HT1080 (cell line): ENCODE measurements at regions not wholly inside any gene's neighbourhood (a gene's known extent, or its start where the extent isn't known, plus 50 kb on each side); places are given as distances from the start of the nearest gene placed in this dataset.

Source experiments
- DNase-seq: peaks from one replicate; pipeline ENCODE4 v3.0.0-alpha.2; 2015; ENCODE audit warnings: low read depth

DNA sequence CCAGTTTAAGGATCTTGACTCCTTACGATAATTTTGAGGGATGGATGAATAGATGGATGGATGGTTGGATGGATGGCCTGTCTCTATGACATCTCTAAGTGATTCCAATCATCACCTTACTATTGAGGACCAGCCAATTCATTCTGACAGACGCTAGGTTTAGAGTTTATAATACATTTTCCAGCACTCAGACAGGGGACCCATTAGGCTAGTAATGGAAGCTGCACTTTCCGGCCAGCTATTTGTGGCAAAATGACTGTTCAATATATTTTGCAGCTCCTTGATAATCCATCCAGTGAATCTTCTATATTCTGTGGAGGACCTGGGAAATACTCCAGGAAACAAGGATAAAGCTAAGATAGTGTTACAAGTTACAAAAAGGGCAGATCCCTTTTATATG is 262.9 kb downstream of the TDRD15 start:
- DNase-seq = no peak

DNA sequence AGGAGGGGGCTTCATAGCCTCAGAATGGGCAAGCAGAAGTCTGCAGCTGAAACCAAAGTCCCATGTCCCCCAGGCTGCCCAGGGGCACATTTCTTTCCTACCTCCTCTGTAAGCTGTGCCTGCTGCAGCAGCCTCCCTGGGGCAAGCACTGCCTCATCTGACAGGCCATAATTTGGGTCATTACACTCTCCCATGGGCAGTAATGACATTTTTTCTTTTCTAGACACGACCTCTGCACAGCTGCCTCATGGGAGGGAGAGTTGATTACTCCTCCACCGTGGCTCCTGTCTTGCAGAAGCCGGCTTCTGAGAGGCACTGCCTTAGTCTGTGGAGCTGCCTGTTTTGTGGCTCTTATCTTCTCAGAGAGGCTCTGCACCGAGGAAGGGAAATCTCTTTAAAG is 268.9 kb downstream of the TDRD15 start:
- DNase-seq = no peak

DNA sequence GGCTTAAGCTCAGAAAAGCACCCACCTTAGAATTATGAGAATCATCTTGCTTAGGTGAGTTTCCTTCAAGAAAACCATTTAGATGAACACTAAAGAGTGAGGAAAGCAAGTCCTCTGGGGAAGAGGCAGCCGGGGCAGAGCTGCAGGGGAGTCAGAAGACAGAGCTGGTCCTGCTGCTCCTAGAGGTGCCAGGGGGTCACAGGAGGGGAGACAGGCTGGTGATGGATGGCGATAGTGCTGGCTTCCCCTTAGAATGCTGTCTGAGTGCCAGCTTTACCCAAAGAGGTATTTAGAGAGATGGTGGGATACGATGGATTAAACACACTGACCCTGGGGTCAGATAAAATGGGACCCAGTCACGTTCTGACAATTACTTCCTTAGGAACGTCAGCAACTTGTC is 269.4 kb downstream of the TDRD15 start:
- no peak for DNase-seq

DNA sequence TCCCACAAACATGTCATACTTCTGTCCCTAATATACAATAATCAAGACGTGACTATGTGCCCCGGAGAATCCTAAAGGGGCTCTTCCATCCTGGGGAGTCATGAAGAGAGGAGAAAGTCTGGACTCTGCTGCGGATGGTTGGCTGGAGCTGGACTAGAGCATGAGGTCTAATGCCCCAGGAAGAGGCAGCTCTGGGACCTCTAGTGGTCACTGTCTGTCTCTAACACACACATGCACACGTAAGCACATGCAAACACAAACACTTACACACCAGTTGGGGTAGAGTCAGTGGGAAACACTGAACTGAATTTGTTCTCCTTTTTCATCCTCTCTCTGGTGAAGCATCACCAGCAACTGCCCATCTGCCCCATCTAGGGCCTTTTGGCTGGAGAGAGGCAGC is 271.6 kb downstream of the TDRD15 start:
- DNase-seq = peak; percentile 34

DNA sequence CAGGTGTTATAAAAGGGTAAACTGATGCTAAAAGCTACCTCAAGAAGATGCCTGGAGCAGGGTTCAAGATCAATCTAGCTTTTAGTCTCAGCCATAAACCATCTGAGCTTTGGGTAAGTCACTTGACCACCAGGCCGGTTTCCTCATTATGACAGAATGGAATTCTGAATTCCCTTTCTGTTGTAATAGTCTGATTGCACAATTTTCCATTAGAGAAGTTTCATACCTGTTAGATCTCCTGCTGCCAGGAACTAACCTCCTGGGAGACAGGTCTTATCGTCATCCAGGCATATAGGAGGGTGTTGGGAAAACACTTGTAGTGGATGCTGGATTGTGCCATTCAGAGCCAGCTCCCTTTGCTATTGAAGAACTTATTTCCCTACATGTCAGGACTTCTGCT is 272.5 kb downstream of the TDRD15 start:
- DNase-seq = no peak

DNA sequence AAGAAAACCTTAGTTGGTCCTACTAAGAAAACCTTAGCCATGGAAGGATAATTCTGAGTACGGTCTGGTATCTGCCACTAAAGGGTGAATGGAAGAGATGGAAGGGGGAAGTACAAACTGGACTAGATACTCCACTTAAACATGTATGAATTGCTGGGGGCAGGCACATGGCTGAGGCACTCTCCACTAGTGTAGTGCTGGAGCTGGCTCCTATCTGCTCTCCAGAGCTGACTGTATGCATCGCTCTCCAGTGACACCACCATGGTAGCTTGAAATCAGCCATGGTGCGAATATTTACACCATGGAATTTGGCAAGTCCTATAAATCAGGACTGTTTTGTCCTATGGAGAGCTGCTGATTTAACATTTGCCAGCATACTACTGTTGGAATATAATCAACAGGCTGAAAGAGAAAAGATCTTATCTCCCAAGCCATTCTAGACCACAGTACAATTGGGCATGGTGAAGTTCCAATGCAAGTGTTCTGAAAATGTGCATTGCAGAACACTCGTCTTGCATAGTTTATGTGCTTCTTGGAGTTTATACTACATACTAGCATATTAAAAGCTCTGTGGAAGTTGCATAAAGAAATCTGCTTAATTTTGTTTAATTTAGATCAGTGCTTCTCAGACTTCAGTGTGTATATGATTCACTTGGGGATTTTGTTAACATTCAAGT is 277.4 kb downstream of the TDRD15 start:
- no peak for DNase-seq

DNA sequence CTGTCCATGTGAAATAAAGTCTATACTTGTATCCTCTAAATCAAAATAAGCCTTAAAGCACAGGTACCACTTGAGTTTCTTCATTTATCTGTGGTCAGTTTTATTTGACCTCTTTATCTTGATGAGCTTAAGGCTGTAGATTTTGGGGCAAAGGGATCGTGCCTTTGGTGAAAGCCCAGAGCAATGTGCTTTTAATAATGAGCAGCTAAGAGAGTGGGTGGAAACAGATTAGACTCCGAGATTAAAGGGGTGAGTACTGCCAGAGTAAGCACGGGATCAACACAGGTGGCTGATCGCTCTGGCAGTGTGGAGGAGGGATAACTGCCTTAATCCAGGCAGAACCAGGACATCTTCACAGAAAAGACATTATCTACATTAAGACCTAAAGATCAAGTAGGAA is 280.4 kb downstream of the TDRD15 start:
- no peak for DNase-seq

DNA sequence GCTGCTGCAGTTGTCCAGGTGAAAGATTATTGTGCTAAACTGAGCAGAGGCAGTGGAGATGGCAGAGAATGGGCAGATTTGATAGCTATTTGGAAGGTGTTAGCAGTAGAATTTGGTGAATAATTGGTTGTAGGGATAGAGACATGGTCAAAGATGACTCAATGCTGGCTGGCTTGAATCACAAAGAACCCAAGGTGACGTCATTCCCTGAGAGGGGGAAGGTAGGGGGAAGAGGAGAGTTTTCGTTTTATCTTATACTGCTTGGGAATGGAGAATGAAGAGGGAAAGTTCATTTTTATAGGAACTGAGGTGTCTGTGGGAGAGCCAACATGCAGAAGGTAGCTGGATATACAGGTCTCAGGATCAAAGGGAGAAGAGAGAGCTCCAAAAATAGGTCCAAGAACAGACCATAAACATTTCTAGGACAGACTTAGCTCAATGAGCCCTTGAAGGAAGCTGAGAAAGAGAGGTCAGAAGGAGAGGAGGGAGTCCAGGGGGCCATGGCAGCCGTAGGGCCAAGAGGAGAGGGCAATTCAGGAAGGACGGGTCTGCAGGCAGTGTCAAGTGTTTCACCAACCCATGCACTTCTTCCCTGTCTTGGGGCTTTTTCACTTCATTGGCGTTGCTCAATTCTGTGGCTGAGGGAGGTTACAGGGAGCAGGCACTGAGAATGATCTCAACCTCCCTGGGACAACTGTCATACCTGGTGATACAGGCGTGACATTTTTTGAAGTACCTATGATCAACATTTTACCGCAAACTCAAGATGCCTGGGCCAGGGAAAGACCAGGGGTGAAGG is 281.3 kb downstream of the TDRD15 start:
- DNase-seq = peak; percentile 67

DNA sequence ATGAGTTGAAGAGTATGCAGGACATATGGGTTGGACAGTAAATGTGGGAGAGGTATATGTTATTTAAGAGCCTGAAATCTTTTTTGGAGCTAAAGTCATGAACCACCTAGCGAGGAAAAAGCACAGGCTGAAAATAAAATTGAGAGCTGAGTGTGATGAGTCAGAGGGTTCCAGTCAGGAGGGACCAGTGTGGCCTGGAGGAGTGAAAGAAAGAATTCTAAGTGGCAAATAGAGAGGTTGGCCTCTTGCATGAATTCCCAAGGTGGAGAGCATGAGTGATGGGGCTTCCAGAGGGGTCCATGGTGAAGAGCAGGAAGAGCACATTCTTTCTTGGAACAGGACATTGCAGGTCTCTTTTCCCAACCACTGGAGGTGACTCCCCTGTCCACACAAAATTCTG is 282.6 kb downstream of the TDRD15 start:
- DNase-seq = no peak

DNA sequence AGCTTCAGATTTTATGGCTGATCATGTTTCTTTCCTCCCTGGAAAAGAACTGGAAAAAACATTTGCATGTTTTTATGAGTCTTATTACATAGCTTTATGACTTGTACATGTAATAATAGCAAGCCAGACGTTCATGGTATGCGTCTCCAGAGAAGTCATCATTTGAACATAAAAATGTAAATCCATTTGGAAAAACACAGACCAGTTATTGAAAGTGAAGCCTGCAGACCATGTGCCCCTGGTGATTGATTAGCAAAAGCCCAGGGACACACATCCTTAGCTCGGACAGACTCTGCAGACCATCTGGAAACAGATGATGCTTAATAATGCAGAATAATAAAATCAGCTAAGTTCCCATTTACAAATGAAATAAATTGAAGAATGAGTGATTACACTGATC is 283.1 kb downstream of the TDRD15 start:
- DNase-seq = no peak

DNA sequence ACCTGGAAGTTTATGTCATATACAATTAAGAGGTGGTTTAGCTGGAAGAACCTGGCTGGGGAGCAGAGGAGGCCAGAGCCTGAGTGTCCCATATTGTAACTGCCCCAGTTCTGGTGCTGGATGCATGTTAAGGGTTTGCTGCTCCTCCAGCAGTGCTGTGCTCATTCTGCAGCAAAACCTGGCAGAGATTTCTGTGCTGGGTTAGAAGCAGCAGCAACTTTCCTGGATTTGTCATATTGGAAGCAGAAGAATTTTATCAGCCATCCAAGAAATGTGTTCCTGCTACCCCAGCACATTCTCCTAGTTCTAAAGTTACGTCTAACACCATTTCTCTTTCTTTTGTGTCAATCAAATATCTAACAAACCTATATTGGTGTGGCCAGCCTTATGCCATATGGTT is 284.1 kb downstream of the TDRD15 start:
- no peak for DNase-seq

DNA sequence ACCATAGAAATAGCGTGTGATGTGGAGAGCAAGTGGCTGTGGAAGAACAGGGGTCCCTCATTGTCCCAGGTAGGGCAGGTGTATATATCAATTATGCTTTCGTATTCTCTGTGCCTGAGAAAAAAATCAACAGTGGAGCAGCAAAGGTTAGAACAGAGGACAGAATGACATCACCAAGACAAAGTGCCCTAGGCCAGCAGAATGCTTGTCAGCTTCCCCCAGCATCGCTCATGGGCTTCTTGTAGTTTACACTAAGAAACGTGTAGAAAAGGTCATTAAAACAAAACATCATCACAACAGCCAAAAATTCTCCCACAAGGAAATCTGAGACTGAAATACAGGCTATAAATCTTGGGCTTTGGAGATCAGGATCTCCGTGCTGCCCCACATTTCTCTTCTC is 288.0 kb downstream of the TDRD15 start:
- DNase-seq = no peak

DNA sequence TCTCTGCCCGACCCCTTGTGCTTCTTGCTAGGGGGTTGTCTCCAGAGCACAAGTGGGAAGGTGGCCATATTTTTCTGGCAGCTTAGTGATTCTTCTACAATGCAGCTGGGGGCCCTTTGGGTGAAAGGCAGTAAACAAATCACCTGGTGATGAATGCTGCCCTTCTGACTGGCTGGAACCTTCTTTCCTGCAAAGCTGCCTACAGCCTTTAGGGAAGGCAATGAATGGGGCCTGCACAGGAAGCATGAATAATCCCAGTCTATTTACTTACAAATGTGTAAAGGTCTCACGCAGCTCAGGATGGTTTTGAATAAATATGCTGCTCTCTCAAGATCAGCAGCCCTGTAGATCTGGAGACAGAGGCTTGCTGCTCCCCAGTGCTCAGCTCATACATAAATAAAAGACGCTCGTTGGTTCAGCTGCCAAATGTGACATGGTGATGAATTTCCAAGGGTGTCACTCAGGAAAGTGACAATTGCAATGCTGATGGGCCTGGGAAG is 289.2 kb downstream of the TDRD15 start:
- peak; percentile 50 for DNase-seq

DNA sequence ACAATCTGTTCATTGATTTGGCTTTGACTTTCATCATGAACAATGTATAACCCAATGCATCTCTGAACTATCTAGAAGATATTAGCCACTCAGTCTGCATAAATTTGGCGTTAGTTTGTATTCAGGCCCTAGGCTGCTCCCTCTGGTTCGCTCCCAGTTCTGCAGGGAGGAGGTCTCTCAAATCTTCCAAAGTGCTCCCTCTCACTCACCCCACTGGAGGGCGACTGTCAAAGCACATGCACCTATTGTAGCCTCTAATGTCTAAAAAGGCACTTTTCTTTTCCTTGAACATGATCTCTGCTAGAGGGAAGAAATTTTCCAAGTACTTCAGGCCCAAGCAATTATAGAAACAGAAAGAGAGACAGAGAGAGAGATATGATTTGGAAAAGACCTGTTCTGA is 291.5 kb downstream of the TDRD15 start:
- DNase-seq = peak; percentile 34

DNA sequence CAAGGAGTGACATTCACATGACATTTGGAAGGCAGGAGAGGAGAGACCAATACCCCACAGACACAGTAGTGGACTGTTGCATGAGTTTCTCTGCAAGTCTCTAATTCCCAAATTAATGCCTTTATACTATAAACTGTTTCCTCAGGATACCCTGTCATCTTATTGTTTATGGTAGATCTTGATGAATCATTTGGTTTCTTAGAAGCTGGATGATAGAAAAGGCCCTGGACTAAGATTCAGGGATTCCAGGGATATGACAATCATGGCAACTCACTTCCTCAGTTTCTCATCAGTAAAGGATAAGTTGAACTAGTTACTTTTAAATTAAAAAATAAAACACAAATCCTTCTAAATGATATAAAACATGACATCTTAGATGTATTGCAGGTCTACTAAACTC is 292.5 kb downstream of the TDRD15 start:
- DNase-seq = no peak

DNA sequence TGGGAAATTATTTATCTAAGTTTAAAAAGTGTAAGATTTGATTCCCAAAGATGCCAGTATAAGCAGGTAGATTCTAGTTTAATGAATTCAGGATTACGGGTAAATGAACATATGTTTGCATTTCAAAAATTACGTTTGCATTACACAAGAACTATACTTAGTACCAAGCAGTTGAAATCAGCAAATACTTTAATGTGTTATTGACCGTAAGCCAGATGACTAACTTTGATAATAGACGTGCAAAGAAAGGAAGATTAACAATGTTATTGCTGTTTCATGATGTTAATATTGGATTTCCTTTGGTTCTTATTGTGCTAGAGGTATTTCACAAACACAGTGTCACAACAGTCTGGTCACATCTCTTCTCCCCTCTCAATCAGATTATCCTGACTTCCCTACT is 294.7 kb downstream of the TDRD15 start:
- DNase-seq = no peak

DNA sequence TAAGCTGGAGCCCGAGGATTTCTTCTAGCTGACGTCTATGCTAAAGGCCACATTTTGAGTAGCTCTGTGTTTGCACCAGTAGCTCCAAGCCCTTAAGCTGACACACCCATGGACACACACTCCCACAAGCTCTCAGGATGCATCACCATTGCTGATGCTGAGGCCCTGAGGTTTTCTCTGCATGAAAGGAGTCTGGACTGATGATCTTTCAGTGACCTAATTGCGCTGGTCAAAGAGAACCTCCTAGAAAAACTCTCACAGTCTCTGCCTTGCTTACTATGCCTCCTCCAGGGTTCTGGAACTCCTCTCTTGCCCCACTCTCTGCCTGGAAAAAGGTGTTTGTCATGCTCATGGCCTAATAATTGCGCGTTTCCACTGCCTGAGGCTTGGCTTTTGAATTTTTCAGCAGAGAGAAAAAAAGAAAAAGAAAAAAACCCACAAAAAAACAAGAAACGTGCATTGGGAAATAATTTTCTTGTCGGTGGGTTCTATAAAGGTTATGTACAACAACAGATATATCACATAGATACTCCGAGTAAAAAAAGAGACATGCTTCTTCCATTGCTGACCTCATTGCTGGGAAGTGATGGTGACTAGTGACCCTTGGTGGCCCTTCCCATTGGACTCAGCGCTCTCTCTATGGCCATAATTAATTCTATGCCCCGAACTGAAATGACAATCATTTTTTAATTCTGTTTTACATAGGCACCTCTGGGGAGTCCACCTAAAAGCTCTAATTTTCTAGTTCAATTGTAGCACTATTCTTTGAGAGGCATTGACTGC is 297.0 kb downstream of the TDRD15 start:
- no peak for DNase-seq

DNA sequence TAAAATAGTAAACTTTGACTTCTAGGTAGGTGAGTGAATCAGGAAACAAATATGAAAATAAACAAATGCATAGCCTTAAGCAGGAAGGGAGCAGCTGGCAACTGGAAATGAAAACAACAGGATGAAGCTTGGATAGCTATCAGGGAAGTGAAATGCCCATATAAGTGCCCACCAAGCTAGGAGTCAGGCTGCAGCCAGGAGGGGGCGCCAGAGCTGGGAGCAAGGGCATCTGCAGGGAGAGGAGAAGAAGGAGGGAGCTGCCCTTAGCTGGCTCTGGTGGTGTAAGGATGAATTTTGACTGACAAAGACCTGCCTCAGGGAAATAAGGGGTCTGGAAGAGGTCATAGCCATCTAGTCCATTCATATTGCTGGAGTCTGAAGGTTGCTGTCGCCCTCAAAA is 298.3 kb downstream of the TDRD15 start:
- peak; percentile 46 for DNase-seq

DNA sequence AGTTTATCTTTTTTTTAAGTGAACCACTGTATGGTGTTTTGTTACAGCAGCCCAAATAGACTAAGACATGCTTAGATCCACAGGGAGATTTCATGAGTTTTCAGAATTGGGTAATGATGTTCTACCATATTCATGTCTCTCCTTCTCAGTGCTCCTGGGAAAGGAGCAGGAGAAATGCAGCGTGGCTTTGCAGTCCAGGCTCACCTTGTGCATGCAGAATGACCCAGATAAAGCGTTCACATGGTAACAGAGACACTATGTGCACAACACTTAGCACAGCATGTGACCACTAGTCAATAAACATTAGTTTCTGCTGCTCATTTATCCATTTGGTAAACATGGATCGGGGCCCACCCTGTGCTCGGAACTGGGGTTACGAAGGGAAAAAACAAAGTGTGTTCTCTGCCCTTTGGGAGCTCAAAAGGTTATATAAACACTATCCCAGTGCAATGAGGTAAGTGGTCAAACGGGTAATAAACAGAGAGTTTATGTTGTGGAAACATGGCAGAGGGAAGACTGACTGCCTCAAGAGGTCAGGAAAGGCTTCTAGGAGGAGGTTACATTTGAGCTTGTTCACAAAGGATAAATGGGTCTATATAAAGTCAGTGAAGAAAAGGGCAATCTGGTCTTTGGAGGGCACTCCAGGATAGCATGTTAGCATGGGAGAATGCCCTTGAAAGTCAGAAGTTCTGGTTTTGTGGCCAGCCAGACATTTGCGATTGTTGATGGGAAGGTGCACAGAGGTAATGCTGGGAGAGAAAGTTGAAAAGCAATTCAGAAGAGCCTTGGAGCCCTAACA is 299.2 kb downstream of the TDRD15 start:
- DNase-seq = no peak

DNA sequence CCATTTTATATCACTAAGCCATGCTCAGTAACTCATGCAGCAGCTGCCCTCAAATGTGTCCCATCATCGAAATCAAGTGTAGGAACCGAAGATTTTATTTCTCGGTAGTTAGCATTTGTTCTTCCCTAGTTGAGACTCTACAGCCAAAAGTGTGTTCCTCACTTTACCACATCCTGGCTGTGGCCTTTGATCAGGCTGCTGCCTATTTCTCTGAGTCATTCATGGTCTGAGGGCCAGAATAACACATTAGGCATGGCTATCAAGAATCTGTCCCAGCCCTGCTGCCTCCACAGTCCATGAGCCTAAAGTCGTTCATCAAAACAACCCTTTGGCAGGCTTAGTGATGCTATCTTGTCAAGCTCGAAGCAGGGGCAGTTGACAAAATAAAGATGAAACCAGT is 300.1 kb downstream of the TDRD15 start:
- peak; percentile 80 for DNase-seq

DNA sequence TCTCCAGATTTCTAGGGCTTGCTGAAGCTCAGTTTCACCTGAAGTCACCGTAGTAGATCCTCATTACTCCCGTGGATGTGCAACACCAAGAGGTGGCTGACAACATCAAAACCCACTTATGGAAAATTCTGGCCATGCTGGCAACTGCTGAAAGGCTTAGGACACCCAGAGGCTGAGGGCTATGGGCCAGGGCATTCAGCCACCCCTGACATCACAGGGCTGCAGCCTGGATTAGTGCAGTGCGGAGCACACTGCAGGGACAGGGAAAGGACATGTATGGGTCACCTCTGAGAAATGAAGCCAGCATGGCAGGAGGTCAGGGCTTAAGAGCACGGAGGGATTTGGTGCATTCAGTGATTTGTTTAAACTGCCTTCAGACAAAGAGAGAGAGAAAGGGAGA is 300.6 kb downstream of the TDRD15 start:
- no peak for DNase-seq
